GM12875 (cell line): ENCODE measurements at regions not wholly inside any gene's neighbourhood (a gene's known extent, or its start where the extent isn't known, plus 50 kb on each side); places are given as distances from the start of the nearest gene placed in this dataset.
"Not testable (repeated sequence)": the region's sequence is repeated elsewhere in the genome, so short reads cannot be mapped to it uniquely, and the experiment has no call there.

ENCODE experiments used
- H3K4me3 ChIP-seq: one replicate; pipeline ENCODE4 v1.5.1; 2011; ENCODE audit warnings: low read depth, low read length, control low read depth
- CTCF ChIP-seq: IDR thresholded peaks from 2 replicates; pipeline ENCODE4 v1.5.1; 2011; ENCODE audit warnings: low read depth, mild to moderate bottlenecking, control low read depth, inconsistent platforms, low read length, moderate library complexity, borderline replicate concordance; ENCODE audit not compliant: insufficient read depth

GRCh38 chr1:60662486-60663044, 419.8 kb upstream of the NFIA start:
- TF ChIP-seq CTCF: no peak
- no peak overlapping the region for H3K4me3 ChIP-seq

- no peak for TF ChIP-seq CTCF
These were observed 424.4 kb upstream of the NFIA start for GRCh38 chr1:60657926-60658325.

GRCh38 chr1:60655679-60656355, 426.5 kb upstream of the NFIA start:
- no peak for TF ChIP-seq CTCF
- no peak overlapping the region for H3K4me3 ChIP-seq

More at GRCh38 chr1:60657926-60658325, 424.4 kb upstream of the NFIA start:
- H3K4me3 ChIP-seq: no peak overlapping the region

GRCh38 chr1:60640033-60640551, 442.3 kb upstream of the NFIA start:
- not testable (repeated sequence) for H3K4me3 ChIP-seq

GRCh38 chr1:60639287-60639686, 443.1 kb upstream of the NFIA start:
- no peak for TF ChIP-seq CTCF
- H3K4me3 ChIP-seq: no peak overlapping the region

- TF ChIP-seq CTCF: no peak
- H3K4me3 ChIP-seq: no peak overlapping the region
These were observed 444.7 kb upstream of the NFIA start for GRCh38 chr1:60637651-60638050.

- no peak overlapping the region for H3K4me3 ChIP-seq
- no peak for TF ChIP-seq CTCF
These were observed 445.4 kb upstream of the NFIA start for GRCh38 chr1:60636946-60637345.
